B cell (primary cell): ENCODE measurements at regions not wholly inside any gene's neighbourhood (a gene's known extent, or its start where the extent isn't known, plus 50 kb on each side); places are given as distances from the start of the nearest gene placed in this dataset.
"Not testable (repeated sequence)": the region's sequence is repeated elsewhere in the genome, so short reads cannot be mapped to it uniquely, and the experiment has no call there.

ENCODE experiments used
- ATAC-seq: fragments of 200-7000 bp; cut with Tn5 transposase; one replicate; pipeline ENCODE4 v1.10.0; 2021; ENCODE audit warnings: low read depth, mild to moderate bottlenecking, moderate number of reproducible peaks, moderate library complexity
- CTCF ChIA-PET: fragments of 350-600 bp; sonication (Branson Sonifier 250); formaldehyde crosslinking; loops from one replicate; lab custom pipeline; 2021; ENCODE audit warnings: antibody characterized with exemption, inconsistent platforms; lab: Charles Lee
- POLR2A ChIA-PET: fragments of 350-600 bp; sonication (Branson Sonifier 250); formaldehyde crosslinking; loops from one replicate; lab custom pipeline; 2021; ENCODE audit warnings: antibody characterized with exemption; lab: Charles Lee
- DNase-seq: peaks from one replicate; pipeline ENCODE4 v3.0.0; 2013
- H2AFZ ChIP-seq: 2 replicates; pipeline ENCODE4 v1.6.1; 2012; ENCODE audit warnings: mild to moderate bottlenecking, low read depth, low read length; ENCODE audit not compliant: insufficient read depth, poor library complexity, severe bottlenecking
- H3K27ac ChIP-seq, 2 donors: 1 replicate in 1 of 2; 2 replicates in 1 of 2; pipeline ENCODE4 v1.5.1; 2012 to 2013; ENCODE audit warnings: low read length in 2 of 2, mild to moderate bottlenecking in 2 of 2, moderate library complexity in 1 of 2
- H3K27me3 ChIP-seq, 4 experiments: fragments of 200-600 bp in 1 of 4; sonication (generic) in 1 of 4; replicated peaks in 1 of 4; 1 replicate in 2 of 4; 2 replicates in 2 of 4; pipeline versions ENCODE4 v1.6.1 to v1.7.0; 2013 to 2016; ENCODE audit warnings: low read length in 3 of 4, mild to moderate bottlenecking in 2 of 4, mixed read lengths in 1 of 4, moderate library complexity in 1 of 4; ENCODE audit not compliant: insufficient read depth in 4 of 4, control insufficient read depth in 3 of 4; ENCODE audit errors: control extremely low read depth in 1 of 4
- H3K36me3 ChIP-seq, 2 experiments: replicated peaks in 1 of 2; 1 replicate in 1 of 2; 2 replicates in 1 of 2; pipeline versions ENCODE4 v1.6.1 to v1.7.1; 2013; ENCODE audit warnings: low read length in 1 of 2; ENCODE audit not compliant: insufficient read depth in 2 of 2, control insufficient read depth in 1 of 2; ENCODE audit errors: control extremely low read depth in 1 of 2, extremely low read depth in 1 of 2
- H3K4me1 ChIP-seq, 2 donors: fragments of 200-600 bp in 1 of 2; sonication (generic) in 1 of 2; 1 replicate in 1 of 2; 2 replicates in 1 of 2; pipeline versions ENCODE4 v1.5.1 to v1.6.1; 2013 to 2017; ENCODE audit warnings: low read length in 2 of 2; ENCODE audit not compliant: control insufficient read depth in 2 of 2, insufficient read depth in 2 of 2
- H3K4me2 ChIP-seq: replicated peaks from 2 replicates; pipeline ENCODE3; 2012; ENCODE audit warnings: mild to moderate bottlenecking, low read depth, low read length; ENCODE audit not compliant: poor library complexity, severe bottlenecking
- H3K4me3 ChIP-seq, 5 experiments: fragments of 200-600 bp in 1 of 5; sonication (generic) in 1 of 5; 1 replicate in 3 of 5; 2 replicates in 2 of 5; pipeline versions ENCODE4 v1.5.1 to v1.7.0; 2011 to 2016; ENCODE audit warnings: low read length in 4 of 5, mild to moderate bottlenecking in 4 of 5, low read depth in 2 of 5, control low read depth in 1 of 5, moderate library complexity in 1 of 5; ENCODE audit not compliant: insufficient read depth in 1 of 5; ENCODE audit errors: control extremely low read depth in 1 of 5, extremely low read depth in 1 of 5
- H3K79me2 ChIP-seq: fragments of 200-600 bp; sonication (generic); one replicate; pipeline ENCODE4 v1.6.0; 2016; ENCODE audit warnings: low read length; ENCODE audit not compliant: control insufficient read depth, insufficient read depth
- H3K9ac ChIP-seq: fragments of 200-600 bp; sonication (generic); 2 replicates; pipeline ENCODE4 v1.6.1; 2017; ENCODE audit warnings: mild to moderate bottlenecking, low read length, moderate library complexity
- H3K9me3 ChIP-seq, 3 donors: one replicate each; pipeline versions ENCODE4 v1.6.1 to v1.7.1; 2013; ENCODE audit warnings: low read length in 2 of 3; ENCODE audit not compliant: control insufficient read depth in 2 of 3, insufficient read depth in 1 of 3; ENCODE audit errors: control extremely low read depth in 1 of 3
- H4K20me1 ChIP-seq: 2 replicates; pipeline ENCODE4 v1.6.0; 2012; ENCODE audit warnings: mild to moderate bottlenecking, low read length; ENCODE audit not compliant: insufficient read depth, control insufficient read depth, poor library complexity, severe bottlenecking
- H3K27ac Mint-ChIP-seq: one replicate; pipeline ENCODE4 v1.8.0; 2021; ENCODE audit warnings: mixed read lengths
- H3K27me3 Mint-ChIP-seq: one replicate; pipeline ENCODE4 v1.8.0; 2021; ENCODE audit warnings: mixed read lengths
- H3K4me1 Mint-ChIP-seq: one replicate; pipeline ENCODE4 v1.8.0; 2021; ENCODE audit warnings: mixed read lengths
- H3K4me3 Mint-ChIP-seq: one replicate; pipeline ENCODE4 v1.8.0; 2021; ENCODE audit warnings: mixed read lengths
- H3K9me3 Mint-ChIP-seq: one replicate; pipeline ENCODE4 v1.8.0; 2022; ENCODE audit warnings: mixed read lengths; ENCODE audit not compliant: insufficient read depth
- CTCF ChIP-seq: fragments of 200-600 bp; IDR thresholded peaks from one replicate; pipeline ENCODE4 v1.8.0; 2022; ENCODE audit warnings: antibody characterized with exemption, mild to moderate bottlenecking
- EZH2 ChIP-seq: IDR thresholded peaks from 2 replicates; pipeline ENCODE4 v1.6.1; 2012; ENCODE audit warnings: borderline replicate concordance, low read depth, mild to moderate bottlenecking, moderate library complexity, low read length; ENCODE audit not compliant: insufficient read depth, poor library complexity, severe bottlenecking
- WGBS: methylation state at CpG from one replicate; pipeline ENCODE4 v1.1.5; 2013; ENCODE audit warnings: missing lambda C conversion rate; ENCODE audit not compliant: insufficient coverage; 5-methylcytosine and 5-hydroxymethylcytosine counted together
- intact Hi-C: fragments of 100-400 bp; cut with micrococcal nuclease; formaldehyde crosslinking; loops from one replicate; pipeline ENCODE4 v1.10.0; 2022

GRCh38 chr1:30461640-30462039, 261.7 kb downstream of the MATN1 start:
- Histone ChIP-seq H3K79me2 (no peaks in the 10 kb centered on the region), H3K4me1 (no peaks in the 10 kb centered on the region), H3K9me3 (peaks cover 0 to 5% (median 0%) of the 10 kb centered on the region in 3 donors), H4K20me1 (no peaks in the 10 kb centered on the region), H3K36me3 (no peaks in the 10 kb centered on the region), H3K27me3 (no peaks in the 10 kb centered on the region), H3K27ac (no peak overlapping the region), H2AFZ (no peak overlapping the region), H3K9ac (no peak overlapping the region), H3K4me3 (no peak overlapping the region), H3K4me2 (no peak overlapping the region)
- Mint-ChIP-seq H3K27ac (no peak overlapping the region), H3K27me3 (peaks cover 17% of the 10 kb centered on the region), H3K9me3 (peaks cover 2% of the 10 kb centered on the region), H3K4me3 (no peak overlapping the region), H3K4me1 (no peaks in the 10 kb centered on the region)
- ChIA-PET CTCF (no interaction called here), POLR2A (no interaction called here)
- ATAC-seq (no peak), DNase-seq (no peak)
- intact Hi-C loops: no loop called here
- TF ChIP-seq CTCF (no peak), EZH2 (no peak)

- Histone ChIP-seq H3K36me3 (no peaks in the 10 kb centered on the region), H4K20me1 (no peaks in the 10 kb centered on the region), H3K27me3 (no peaks in the 10 kb centered on the region), H3K9ac (no peak overlapping the region), H3K9me3 (peaks cover 0 to 5% (median 0%) of the 10 kb centered on the region in 3 donors), H2AFZ (no peak overlapping the region), H3K79me2 (no peaks in the 10 kb centered on the region), H3K4me1 (no peaks in the 10 kb centered on the region), H3K4me3 (no peak overlapping the region), H3K27ac (no peak overlapping the region), H3K4me2 (no peak overlapping the region)
- DNase-seq: no peak
- Mint-ChIP-seq H3K4me3 (no peak overlapping the region), H3K27ac (no peak overlapping the region), H3K9me3 (peaks cover 2% of the 10 kb centered on the region), H3K4me1 (no peaks in the 10 kb centered on the region), H3K27me3 (peaks cover 13% of the 10 kb centered on the region)
- ChIA-PET POLR2A (no interaction called here), CTCF (no interaction called here)
- no peak for TF ChIP-seq EZH2
- TF ChIP-seq CTCF: no peak
- intact Hi-C loops: no loop called here
- no peak for ATAC-seq
- 43% methylated on average over 1 of the region's 1 CpG for WGBS
Observed at GRCh38 chr1:30460661-30461060, 262.7 kb downstream of the MATN1 start.

- H3K4me3 Mint-ChIP-seq, intact Hi-C loops, H3K9me3 ChIP-seq, H3K4me1 ChIP-seq, H3K36me3 ChIP-seq, POLR2A ChIA-PET, H3K27ac Mint-ChIP-seq, H3K4me1 Mint-ChIP-seq, CTCF ChIA-PET, H3K4me2 ChIP-seq, H3K9ac ChIP-seq, ATAC-seq, H3K4me3 ChIP-seq, H2AFZ ChIP-seq, H3K79me2 ChIP-seq, H3K27ac ChIP-seq, H3K9me3 Mint-ChIP-seq, H4K20me1 ChIP-seq, H3K27me3 ChIP-seq, DNase-seq: not testable (repeated sequence)
- peaks cover 13% of the 10 kb centered on the region for H3K27me3 Mint-ChIP-seq
- WGBS: 86% methylated on average over 12 of the region's 13 CpGs
Observed at GRCh38 chr1:30458730-30459485, 264.5 kb downstream of the MATN1 start.
